ENCODE measurements at regions not wholly inside any gene's neighbourhood (a gene's known extent, or its start where the extent isn't known, plus 50 kb on each side); places are given as distances from the start of the nearest gene placed in this dataset.

GRCh38 chr3:148208975-148209374 is 488.7 kb upstream of the AGTR1 start:
- Histone ChIP-seq H3K4ac (ENCODE audit: low read depth, low read length) (no peak overlapping the region), H3K56ac (ENCODE audit: extremely low read depth, insufficient read depth, low read length) (no peak overlapping the region), H3K4me3 (ENCODE audit: insufficient read depth, low read depth, low read length) (no peak overlapping the region), H3K9ac (ENCODE audit: low read depth, low read length) (no peak overlapping the region), H2AK5ac (ENCODE audit: low read depth, low read length) (no peak overlapping the region), H2AFZ (replicated peaks; ENCODE audit: low read length, poor library complexity) (no peak overlapping the region), H3K18ac (ENCODE audit: low read depth, low read length) (no peak overlapping the region), H3K9me3 (ENCODE audit: control insufficient read depth, insufficient read depth, low read length) (no peaks in the 10 kb centered on the region), H3K4me2 (ENCODE audit: low read depth, low read length) (no peak overlapping the region), H2BK120ac (ENCODE audit: low read depth, low read length) (no peak overlapping the region), H2AK9ac (replicated peaks; ENCODE audit: low read depth, low read length, poor library complexity) (no peak overlapping the region), H4K8ac (ENCODE audit: low read depth in 2 of 2, low read length in 2 of 2) (no peak overlapping the region), H4K20me1 (ENCODE audit: insufficient read depth, low read length) (no peaks in the 10 kb centered on the region), H3K36me3 (ENCODE audit: control insufficient read depth, insufficient read depth, low read length) (no peaks in the 10 kb centered on the region), H3K4me1 (ENCODE audit: control insufficient read depth, insufficient read depth, low read length) (no peaks in the 10 kb centered on the region), H2BK15ac (ENCODE audit: low read depth, low read length) (no peak overlapping the region), H3K23ac (ENCODE audit: low read depth, low read length) (no peak overlapping the region), H2BK5ac (ENCODE audit: low read depth, low read length, poor library complexity, severe bottlenecking) (no peak overlapping the region), H4K5ac (ENCODE audit: low read depth, low read length) (no peak overlapping the region), H4K91ac (ENCODE audit: insufficient read depth, low read depth, low read length) (no peak overlapping the region), H3K9me1 (ENCODE audit: insufficient read depth, low read length) (no peaks in the 10 kb centered on the region), H3K27me3 (ENCODE audit: control insufficient read depth, insufficient read depth, low read length) (no peaks in the 10 kb centered on the region), H2BK20ac (ENCODE audit: low read depth, low read length) (no peak overlapping the region), H3K79me1 (ENCODE audit: low read depth in 1 of 2, low read length in 2 of 2) (no peaks in the 10 kb centered on the region), H3K27ac (ENCODE audit: insufficient read depth, low read length) (no peak overlapping the region), H3K14ac (replicated peaks; ENCODE audit: low read depth, low read length) (no peak overlapping the region)
- intact Hi-C loops (cut with micrococcal nuclease) = no loop called here
- TF ChIP-seq SMC3 (IDR thresholded peaks at IDR 0.05; ENCODE audit: low read depth, low read length) = no peak
- no peak for TF ChIP-seq MAZ (IDR thresholded peaks at IDR 0.05; ENCODE audit: borderline replicate concordance, low read depth, low read length)
- TF ChIP-seq CEBPB (IDR thresholded peaks at IDR 0.05; ENCODE audit: low read depth, low read length) = no peak
- TF ChIP-seq RAD21 (IDR thresholded peaks at IDR 0.05; ENCODE audit: low read length) = no peak
- TF ChIP-seq RCOR1 (IDR thresholded peaks at IDR 0.05; ENCODE audit: insufficient replicate concordance, low read length) = no peak
- TF ChIP-seq BHLHE40 (IDR thresholded peaks at IDR 0.05; ENCODE audit: low read depth, low read length) = no peak
- CTCF ChIA-PET = no interaction called here
- in situ Hi-C loops (cut with MboI; ENCODE audit: low sequenced_read_pairs) = no loop called here
- POLR2A ChIA-PET (ENCODE audit: unreplicated experiment) = no interaction called here
- dilution Hi-C loops (cut with HindIII; ENCODE audit: low sequenced_read_pairs, unreplicated experiment) = no loop called here
- no peak for ATAC-seq (ENCODE audit: low read depth)
- DNase-seq = no peak
- no TSS peak for BruUV-seq (replicated peaks)

Data from IMR-90 (cell line).